ENCODE measurements at regions not wholly inside any gene's neighbourhood (a gene's known extent, or its start where the extent isn't known, plus 50 kb on each side); places are given as distances from the start of the nearest gene placed in this dataset.

- no peak for TF ChIP-seq MBNL3 (CRISPR knock-in tag; conservative IDR thresholded peaks at IDR 0.05)
- TF ChIP-seq REST (IDR thresholded peaks at IDR 0.05; ENCODE audit: borderline replicate concordance in 1 of 2, low read depth in 1 of 2, low read length in 2 of 2): no peak
- TF ChIP-seq ZNF713 (CRISPR knock-in tag; IDR thresholded peaks at IDR 0.05): no peak
- TF ChIP-seq, protein P1, sequence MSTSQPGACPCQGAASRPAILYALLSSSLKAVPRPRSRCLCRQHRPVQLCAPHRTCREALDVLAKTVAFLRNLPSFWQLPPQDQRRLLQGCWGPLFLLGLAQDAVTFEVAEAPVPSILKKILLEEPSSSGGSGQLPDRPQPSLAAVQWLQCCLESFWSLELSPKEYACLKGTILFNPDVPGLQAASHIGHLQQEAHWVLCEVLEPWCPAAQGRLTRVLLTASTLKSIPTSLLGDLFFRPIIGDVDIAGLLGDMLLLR (CRISPR knock-in tag; IDR thresholded peaks at IDR 0.05): no peak
These were observed 54.2 kb upstream of the GRPEL1 start for GRCh38 chr4:7121866-7122653.

Measured in HepG2 (cell line).